IMR-90 (cell line): ENCODE measurements at regions not wholly inside any gene's neighbourhood (a gene's known extent, or its start where the extent isn't known, plus 50 kb on each side); places are given as distances from the start of the nearest gene placed in this dataset.

Experiments
- ATAC-seq: fragments of 200-7000 bp; cut with Tn5 transposase; 2 replicates; pipeline ENCODE4 v1.9.1; 2020; ENCODE audit warnings: low read depth, mild to moderate bottlenecking, moderate library complexity
- BruUV-seq: library from RNA; stranded (reverse); fragments of 400-500 nt; replicated peaks from 2 replicates; lab custom pipeline; 2021; lab: Mats Ljungman, UMichigan
- CTCF ChIA-PET: fragments of 300-600 bp; formaldehyde crosslinking; extraction: SDS; loops from one replicate; lab custom pipeline; 2021; ENCODE audit warnings: antibody characterized with exemption; lab: Yijun Ruan, JAX
- POLR2A ChIA-PET: fragments of 300-600 bp; sonication (Branson Sonifier 250); formaldehyde crosslinking; loops from one replicate; lab custom pipeline; 2022; ENCODE audit warnings: antibody characterized with exemption; ENCODE audit not compliant: unreplicated experiment; lab: Charles Lee
- DNase-seq: peaks from one replicate; pipeline ENCODE4 v3.0.0; 2013
- H2AFZ ChIP-seq: replicated peaks from 2 replicates; pipeline ENCODE3; 2013; ENCODE audit warnings: low read length, mild to moderate bottlenecking; ENCODE audit not compliant: poor library complexity
- H2AK5ac ChIP-seq: 2 replicates; pipeline ENCODE4 v1.6.1; 2013; ENCODE audit warnings: low read depth, low read length, inconsistent platforms
- H2AK9ac ChIP-seq: replicated peaks from 2 replicates; pipeline ENCODE3; 2013; ENCODE audit warnings: mild to moderate bottlenecking, low read depth, low read length, moderate library complexity; ENCODE audit not compliant: poor library complexity
- H2BK120ac ChIP-seq: 2 replicates; pipeline ENCODE4 v1.6.1; 2013; ENCODE audit warnings: low read depth, low read length, inconsistent platforms
- H2BK15ac ChIP-seq: 3 replicates; pipeline ENCODE4 v1.6.1; 2013; ENCODE audit warnings: low read depth, low read length, inconsistent platforms
- H2BK20ac ChIP-seq: 2 replicates; pipeline ENCODE4 v1.6.1; 2013; ENCODE audit warnings: low read depth, mild to moderate bottlenecking, inconsistent platforms, low read length, moderate library complexity
- H2BK5ac ChIP-seq: 2 replicates; pipeline ENCODE4 v1.6.1; 2013; ENCODE audit warnings: mild to moderate bottlenecking, low read depth, low read length, inconsistent platforms; ENCODE audit not compliant: poor library complexity, severe bottlenecking
- H3K14ac ChIP-seq: replicated peaks from 2 replicates; pipeline ENCODE4 v1.6.1; 2013; ENCODE audit warnings: low read depth, low read length, inconsistent platforms
- H3K18ac ChIP-seq: 2 replicates; pipeline ENCODE4 v1.6.1; 2013; ENCODE audit warnings: low read depth, low read length, control low read depth
- H3K23ac ChIP-seq: 2 replicates; pipeline ENCODE4 v1.6.1; 2013; ENCODE audit warnings: low read depth, low read length, inconsistent platforms
- H3K27ac ChIP-seq: 2 replicates; pipeline ENCODE4 v1.5.1; 2013; ENCODE audit warnings: mild to moderate bottlenecking, control low read depth, low read length; ENCODE audit not compliant: insufficient read depth
- H3K27me3 ChIP-seq: 2 replicates; pipeline ENCODE4 v1.6.1; 2013; ENCODE audit warnings: low read length; ENCODE audit not compliant: control insufficient read depth, insufficient read depth
- H3K36me3 ChIP-seq: 2 replicates; pipeline ENCODE4 v1.6.1; 2013; ENCODE audit warnings: low read length, mixed read lengths; ENCODE audit not compliant: control insufficient read depth, insufficient read depth
- H3K4ac ChIP-seq: 2 replicates; pipeline ENCODE4 v1.6.1; 2013; ENCODE audit warnings: low read depth, low read length, inconsistent platforms
- H3K4me1 ChIP-seq: 2 replicates; pipeline ENCODE4 v1.6.1; 2013; ENCODE audit warnings: low read length, mixed read lengths; ENCODE audit not compliant: control insufficient read depth, insufficient read depth
- H3K4me2 ChIP-seq: 2 replicates; pipeline ENCODE4 v1.6.1; 2013; ENCODE audit warnings: low read depth, mild to moderate bottlenecking, control low read depth, low read length, moderate library complexity
- H3K4me3 ChIP-seq: 2 replicates; pipeline ENCODE4 v1.5.1; 2013; ENCODE audit warnings: low read depth, mild to moderate bottlenecking, control low read depth, low read length, moderate library complexity; ENCODE audit not compliant: insufficient read depth
- H3K56ac ChIP-seq: 2 replicates; pipeline ENCODE4 v1.6.1; 2013; ENCODE audit warnings: low read length, inconsistent platforms; ENCODE audit not compliant: insufficient read depth; ENCODE audit errors: extremely low read depth
- H3K79me1 ChIP-seq, 2 experiments: 2 replicates each; pipeline ENCODE4 v1.6.1; 2013; ENCODE audit warnings: low read length in 2 of 2, inconsistent platforms in 1 of 2, low read depth in 1 of 2
- H3K9ac ChIP-seq: 2 replicates; pipeline ENCODE4 v1.6.1; 2013; ENCODE audit warnings: low read depth, low read length, control low read depth
- H3K9me1 ChIP-seq: 2 replicates; pipeline ENCODE4 v1.6.1; 2013; ENCODE audit warnings: low read length, inconsistent platforms; ENCODE audit not compliant: insufficient read depth
- H3K9me3 ChIP-seq: 2 replicates; pipeline ENCODE4 v1.6.1; 2013; ENCODE audit warnings: low read length; ENCODE audit not compliant: control insufficient read depth, insufficient read depth
- H4K20me1 ChIP-seq: 2 replicates; pipeline ENCODE4 v1.6.1; 2013; ENCODE audit warnings: low read length, inconsistent platforms; ENCODE audit not compliant: insufficient read depth
- H4K5ac ChIP-seq: 2 replicates; pipeline ENCODE4 v1.6.1; 2013; ENCODE audit warnings: mild to moderate bottlenecking, low read depth, low read length, control low read depth
- H4K8ac ChIP-seq, 2 experiments: 2 replicates each; pipeline ENCODE4 v1.6.1; 2013; ENCODE audit warnings: low read depth in 2 of 2, low read length in 2 of 2, control low read depth in 1 of 2, inconsistent platforms in 1 of 2
- H4K91ac ChIP-seq: 2 replicates; pipeline ENCODE4 v1.6.1; 2013; ENCODE audit warnings: low read depth, low read length, inconsistent platforms; ENCODE audit not compliant: insufficient read depth
- BHLHE40 ChIP-seq: fragments of 150-350 bp; IDR thresholded peaks from 2 replicates; pipeline ENCODE4 v1.6.1; 2016; ENCODE audit warnings: mild to moderate bottlenecking, low read depth, low read length
- CEBPB ChIP-seq: IDR thresholded peaks from 2 replicates; pipeline ENCODE4 v1.6.1; 2012; ENCODE audit warnings: low read depth, low read length, improper control_type of control experiment
- CHD1 ChIP-seq: IDR thresholded peaks from 2 replicates; pipeline ENCODE4 v1.6.1; 2012; ENCODE audit warnings: low read depth, low read length, improper control_type of control experiment
- CTCF ChIP-seq: conservative IDR thresholded peaks from 2 replicates; pipeline ENCODE4 v1.5.1; 2012; ENCODE audit warnings: mild to moderate bottlenecking, low read depth, low read length, improper control_type of control experiment
- ELK1 ChIP-seq: fragments of 150-350 bp; IDR thresholded peaks from 2 replicates; pipeline ENCODE4 v1.6.1; 2016; ENCODE audit warnings: low read depth, mild to moderate bottlenecking, low read length, moderate library complexity, borderline replicate concordance
- FOS ChIP-seq: fragments of 150-350 bp; IDR thresholded peaks from 2 replicates; pipeline ENCODE4 v1.6.1; 2016; ENCODE audit warnings: low read depth, low read length
- MAFK ChIP-seq: IDR thresholded peaks from 2 replicates; pipeline ENCODE4 v1.6.1; 2012; ENCODE audit warnings: low read depth, low read length, improper control_type of control experiment
- MAZ ChIP-seq: IDR thresholded peaks from 2 replicates; pipeline ENCODE4 v1.6.1; 2012; ENCODE audit warnings: low read depth, mild to moderate bottlenecking, low read length, improper control_type of control experiment, moderate library complexity, borderline replicate concordance
- MXI1 ChIP-seq: IDR thresholded peaks from 2 replicates; pipeline ENCODE4 v1.6.1; 2012; ENCODE audit warnings: low read depth, mild to moderate bottlenecking, low read length, moderate library complexity, borderline replicate concordance
- NFE2L2 ChIP-seq: fragments of 150-350 bp; IDR thresholded peaks from 2 replicates; pipeline ENCODE4 v1.6.1; 2016; ENCODE audit warnings: low read depth, mild to moderate bottlenecking, low read length
- POLR2A ChIP-seq: IDR thresholded peaks from 2 replicates; pipeline ENCODE4 v1.6.1; 2012; ENCODE audit warnings: mild to moderate bottlenecking, low read depth, low read length
- RAD21 ChIP-seq: IDR thresholded peaks from 2 replicates; pipeline ENCODE4 v1.6.1; 2012; ENCODE audit warnings: low read length, improper control_type of control experiment
- RCOR1 ChIP-seq: IDR thresholded peaks from 2 replicates; pipeline ENCODE4 v1.6.1; 2012; ENCODE audit warnings: mild to moderate bottlenecking, low read length, improper control_type of control experiment; ENCODE audit not compliant: insufficient replicate concordance
- RFX5 ChIP-seq: IDR thresholded peaks from 2 replicates; pipeline ENCODE4 v1.8.0; 2012; ENCODE audit warnings: low read depth, mild to moderate bottlenecking, low read length, moderate library complexity
- SMC3 ChIP-seq: fragments of 150-350 bp; IDR thresholded peaks from 2 replicates; pipeline ENCODE4 v1.6.1; 2016; ENCODE audit warnings: low read depth, mild to moderate bottlenecking, antibody characterized with exemption, low read length, moderate library complexity
- USF2 ChIP-seq: fragments of 150-350 bp; IDR thresholded peaks from 2 replicates; pipeline ENCODE4 v1.6.1; 2017; ENCODE audit warnings: mild to moderate bottlenecking, antibody characterized with exemption, low read length, low read depth
- WGBS, 2 experiments: methylation state at CpG; one replicate each; pipeline versions ENCODE4 v1.1.5 to v1.1.7; 2013; ENCODE audit warnings: missing lambda C conversion rate in 2 of 2; ENCODE audit not compliant: insufficient read length in 1 of 2; ENCODE audit errors: extremely low coverage in 2 of 2; 5-methylcytosine and 5-hydroxymethylcytosine counted together
- dilution Hi-C: fragments of 300-500 bp; cut with HindIII; formaldehyde crosslinking; loops from one replicate; pipeline ENCODE4 v1.14.3; 2018; ENCODE audit warnings: low sequenced_read_pairs; ENCODE audit not compliant: unreplicated experiment
- in situ Hi-C: fragments of 300-500 bp; cut with MboI; formaldehyde crosslinking; loops from 3 replicates; pipeline ENCODE4 v1.14.3; 2019; ENCODE audit warnings: low sequenced_read_pairs, inconsistent platforms, mixed read lengths
- intact Hi-C: fragments of 100-400 bp; cut with micrococcal nuclease; formaldehyde crosslinking; loops from 2 replicates; pipeline ENCODE4 v1.10.0; 2022

GRCh38 chr4:173960398-173960797 is 323.1 kb downstream of the FBXO8 start:
- no peaks in the 10 kb centered on the region for H3K79me1 ChIP-seq
- no peak overlapping the region for H4K5ac ChIP-seq
- no peak overlapping the region for H3K27ac ChIP-seq
- no peak overlapping the region for H4K91ac ChIP-seq
- no peak overlapping the region for H4K8ac ChIP-seq
- H2BK5ac ChIP-seq = no peak overlapping the region
- H3K14ac ChIP-seq = no peak overlapping the region
- no peaks in the 10 kb centered on the region; the same call in 1 of the 2 replicates for H3K27me3 ChIP-seq
- no peak overlapping the region for H2AK9ac ChIP-seq
- H3K36me3 ChIP-seq = no peaks in the 10 kb centered on the region
- ChIA-PET POLR2A (no interaction called here), CTCF (no interaction called here)
- H3K4me2 ChIP-seq = no peak overlapping the region
- H2BK120ac ChIP-seq = no peak overlapping the region
- H3K9ac ChIP-seq = no peak overlapping the region
- dilution Hi-C loops (no loop called here), in situ Hi-C loops (no loop called here), intact Hi-C loops (no loop called here)
- no peak overlapping the region for H3K4me3 ChIP-seq
- H2BK15ac ChIP-seq = no peak overlapping the region
- TF ChIP-seq ELK1 (no peak), MAZ (no peak), CHD1 (no peak), SMC3 (no peak), RFX5 (no peak), RCOR1 (no peak), NFE2L2 (no peak), FOS (no peak), CEBPB (no peak), MXI1 (no peak), MAFK (no peak), RAD21 (no peak), BHLHE40 (no peak), POLR2A (no peak), USF2 (no peak), CTCF (no peak)
- no peak overlapping the region for H2BK20ac ChIP-seq
- WGBS, 2 experiments = no CpG with 5 or more reads among the region's 5 CpGs
- H3K4me1 ChIP-seq = no peaks in the 10 kb centered on the region
- no peak overlapping the region for H3K23ac ChIP-seq
- ATAC-seq (no peak), DNase-seq (no peak)
- H3K18ac ChIP-seq = no peak overlapping the region
- no peak overlapping the region for H2AFZ ChIP-seq
- H3K4ac ChIP-seq = no peak overlapping the region
- no peak overlapping the region for H2AK5ac ChIP-seq
- no peaks in the 10 kb centered on the region for H4K20me1 ChIP-seq
- no peaks in the 10 kb centered on the region for H3K9me3 ChIP-seq
- no peaks in the 10 kb centered on the region for H3K9me1 ChIP-seq
- H3K56ac ChIP-seq = no peak overlapping the region
- no TSS peak for BruUV-seq
